Mucosa of rectum (tissue), 2 donors: ENCODE measurements at regions not wholly inside any gene's neighbourhood (a gene's known extent, or its start where the extent isn't known, plus 50 kb on each side); places are given as distances from the start of the nearest gene placed in this dataset.

Experiments used
- H3K27ac ChIP-seq, 2 donors: one replicate each; pipeline ENCODE4 v1.7.0; 2013; ENCODE audit warnings: inconsistent platforms in 2 of 2, low read depth in 2 of 2, low read length in 2 of 2
- H3K27me3 ChIP-seq, 2 donors: one replicate each; pipeline ENCODE4 v1.7.0; 2013; ENCODE audit warnings: low read length in 2 of 2; ENCODE audit not compliant: control insufficient read depth in 2 of 2, insufficient read depth in 2 of 2
- H3K36me3 ChIP-seq, 2 donors: one replicate each; pipeline ENCODE4 v1.7.0; 2013; ENCODE audit warnings: low read length in 2 of 2; ENCODE audit not compliant: control insufficient read depth in 2 of 2, insufficient read depth in 2 of 2
- H3K4me1 ChIP-seq, 2 donors: one replicate each; pipeline ENCODE4 v1.7.0; 2013; ENCODE audit warnings: low read length in 2 of 2, mild to moderate bottlenecking in 1 of 2; ENCODE audit not compliant: control insufficient read depth in 2 of 2, insufficient read depth in 2 of 2
- H3K4me3 ChIP-seq, 2 donors: one replicate each; pipeline ENCODE4 v1.7.0; 2013; ENCODE audit warnings: low read length in 2 of 2
- H3K9ac ChIP-seq, 2 donors: one replicate each; pipeline ENCODE4 v1.7.0; 2013; ENCODE audit warnings: low read length in 2 of 2, low read depth in 1 of 2, mild to moderate bottlenecking in 1 of 2
- H3K9me3 ChIP-seq, 2 donors: one replicate each; pipeline ENCODE4 v1.7.0; 2013; ENCODE audit warnings: low read length in 2 of 2; ENCODE audit not compliant: control insufficient read depth in 2 of 2
- donor health status: healthy.
- donor health status: Normal muscosa, but diverticular disease.

DNA sequence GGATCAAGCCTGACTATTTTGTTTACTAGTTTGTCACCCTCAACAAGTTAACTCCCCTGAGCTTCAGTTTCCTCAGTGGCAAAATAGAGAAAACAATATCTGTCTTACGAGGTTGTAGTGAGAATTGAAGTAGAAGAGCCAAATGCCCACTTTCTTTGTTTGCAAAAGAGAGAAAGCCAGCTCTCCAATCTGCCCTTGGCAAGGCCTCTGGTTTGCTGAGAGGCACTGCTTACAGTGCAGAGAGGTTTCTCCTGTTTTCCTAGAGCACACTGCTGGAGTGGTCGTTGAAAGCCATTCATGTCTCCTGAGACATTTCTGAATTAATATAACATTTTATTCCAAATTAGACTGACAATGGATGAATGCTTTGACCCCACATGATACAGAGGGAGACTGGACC is 260.5 kb upstream of the IGF1R start:
- Histone ChIP-seq H3K27ac (no peak overlapping the region), H3K9me3 (no peaks in the 10 kb centered on the region), H3K27me3 (peaks cover 0 to 2% of the 10 kb centered on the region in 2 donors), H3K4me3 (no peak overlapping the region), H3K36me3 (no peaks in the 10 kb centered on the region), H3K9ac (no peak overlapping the region), H3K4me1 (no peaks in the 10 kb centered on the region)

DNA sequence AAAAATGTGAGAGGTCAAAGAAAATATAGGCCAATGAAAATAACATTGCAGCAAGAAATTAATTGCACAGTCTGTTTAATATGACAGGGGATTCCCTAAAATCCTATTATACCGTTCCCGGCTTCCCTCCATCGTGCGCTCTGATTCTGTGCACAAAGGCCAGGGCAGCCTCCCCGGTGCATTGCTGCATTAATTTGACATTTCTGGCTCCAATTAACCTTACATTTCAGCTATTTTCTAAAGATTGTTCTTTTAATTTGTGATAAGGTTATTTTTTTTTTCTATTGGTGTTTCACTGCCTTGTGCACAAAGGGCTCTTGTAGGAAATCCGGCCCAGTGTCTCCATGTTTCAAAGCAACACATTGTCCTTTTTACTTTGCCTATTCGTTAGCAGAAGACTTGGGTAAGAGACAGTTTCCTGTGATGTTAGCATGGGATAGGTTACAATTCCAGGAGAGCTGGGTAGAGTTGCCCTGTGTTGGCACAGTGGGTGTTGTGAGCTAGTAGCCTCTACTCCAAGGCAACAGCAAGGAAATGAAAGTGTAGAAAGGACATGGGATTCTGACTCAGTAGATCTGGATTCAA is 257.3 kb upstream of the IGF1R start:
- H3K27ac ChIP-seq: no peak overlapping the region
- H3K9ac ChIP-seq: no peak overlapping the region
- H3K9me3 ChIP-seq: no peaks in the 10 kb centered on the region
- no peak overlapping the region for H3K4me3 ChIP-seq
- H3K4me1 ChIP-seq: no peaks in the 10 kb centered on the region
- peaks cover 0 to 2% of the 10 kb centered on the region in 2 donors for H3K27me3 ChIP-seq
- H3K36me3 ChIP-seq: no peaks in the 10 kb centered on the region

DNA sequence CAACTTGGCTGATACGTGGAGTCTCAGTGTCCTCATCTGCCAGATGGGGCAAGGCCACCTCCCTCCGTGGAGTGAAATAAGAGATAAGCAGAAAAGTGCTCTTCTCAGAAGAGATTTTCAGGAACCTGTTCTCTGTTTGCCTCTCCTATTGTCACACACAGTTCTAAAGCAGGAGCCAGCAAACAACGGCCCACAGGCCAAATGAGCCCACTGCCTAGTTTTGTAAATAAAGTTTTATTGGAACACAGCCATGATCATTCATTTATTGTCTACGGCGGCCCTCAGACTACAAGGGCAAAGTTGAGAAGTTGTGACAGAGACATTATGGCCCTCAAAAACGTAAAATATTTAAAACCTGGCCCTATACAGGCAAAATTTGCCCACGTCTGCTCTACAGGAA is 256.8 kb upstream of the IGF1R start:
- Histone ChIP-seq H3K9ac (no peak overlapping the region), H3K27ac (no peak overlapping the region), H3K4me3 (no peak overlapping the region), H3K27me3 (peaks cover 0 to under 1% of the 10 kb centered on the region in 2 donors), H3K9me3 (no peaks in the 10 kb centered on the region), H3K4me1 (no peaks in the 10 kb centered on the region), H3K36me3 (no peaks in the 10 kb centered on the region)

DNA sequence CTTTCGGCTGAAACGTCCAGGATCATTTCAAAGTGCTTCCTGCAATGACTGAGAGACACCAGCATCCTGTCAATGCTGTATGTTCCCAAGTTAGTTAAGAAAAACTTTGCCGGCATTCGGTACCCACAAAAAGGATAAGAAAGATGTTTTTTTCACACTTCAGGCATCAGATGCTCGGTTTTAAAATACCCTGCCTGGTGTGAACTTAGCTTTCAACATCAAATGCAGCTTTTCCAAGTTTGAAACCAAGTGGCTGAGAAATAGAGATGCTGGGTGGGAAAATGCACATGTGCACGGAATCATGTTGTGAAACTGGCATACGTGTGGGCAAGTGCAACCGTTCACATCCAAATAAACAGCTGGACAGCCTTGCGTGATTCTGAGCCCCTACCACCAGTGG is 254.9 kb upstream of the IGF1R start:
- Histone ChIP-seq H3K4me1 (no peaks in the 10 kb centered on the region), H3K9me3 (no peaks in the 10 kb centered on the region), H3K27ac (no peak overlapping the region), H3K9ac (no peak overlapping the region), H3K4me3 (no peak overlapping the region), H3K36me3 (no peaks in the 10 kb centered on the region), H3K27me3 (peaks cover 0 to under 1% of the 10 kb centered on the region in 2 donors)

DNA sequence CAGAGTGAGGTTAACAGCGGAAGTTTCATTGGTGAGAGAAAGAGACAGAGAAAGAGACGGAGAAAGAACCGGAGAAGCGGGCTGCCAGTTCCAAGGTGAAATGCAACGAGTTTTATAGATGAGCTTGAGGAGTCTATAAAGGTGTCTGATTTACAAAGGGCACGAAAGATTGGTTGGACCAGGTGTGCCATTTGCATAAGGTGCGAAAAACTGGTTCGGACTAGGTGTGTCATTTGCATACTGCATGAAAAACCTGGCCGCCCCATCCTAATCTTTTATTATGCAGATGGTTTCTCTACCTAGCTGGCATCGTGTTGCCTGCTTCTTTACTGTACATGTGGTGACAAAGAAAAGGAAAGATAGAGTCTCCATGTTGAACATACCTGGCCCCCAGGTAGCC is 253.8 kb upstream of the IGF1R start:
- Histone ChIP-seq H3K4me1 (no peaks in the 10 kb centered on the region), H3K9me3 (no peaks in the 10 kb centered on the region), H3K36me3 (no peaks in the 10 kb centered on the region), H3K4me3 (no peak overlapping the region), H3K9ac (no peak overlapping the region), H3K27me3 (peaks cover 0 to 4% of the 10 kb centered on the region in 2 donors), H3K27ac (no peak overlapping the region)

DNA sequence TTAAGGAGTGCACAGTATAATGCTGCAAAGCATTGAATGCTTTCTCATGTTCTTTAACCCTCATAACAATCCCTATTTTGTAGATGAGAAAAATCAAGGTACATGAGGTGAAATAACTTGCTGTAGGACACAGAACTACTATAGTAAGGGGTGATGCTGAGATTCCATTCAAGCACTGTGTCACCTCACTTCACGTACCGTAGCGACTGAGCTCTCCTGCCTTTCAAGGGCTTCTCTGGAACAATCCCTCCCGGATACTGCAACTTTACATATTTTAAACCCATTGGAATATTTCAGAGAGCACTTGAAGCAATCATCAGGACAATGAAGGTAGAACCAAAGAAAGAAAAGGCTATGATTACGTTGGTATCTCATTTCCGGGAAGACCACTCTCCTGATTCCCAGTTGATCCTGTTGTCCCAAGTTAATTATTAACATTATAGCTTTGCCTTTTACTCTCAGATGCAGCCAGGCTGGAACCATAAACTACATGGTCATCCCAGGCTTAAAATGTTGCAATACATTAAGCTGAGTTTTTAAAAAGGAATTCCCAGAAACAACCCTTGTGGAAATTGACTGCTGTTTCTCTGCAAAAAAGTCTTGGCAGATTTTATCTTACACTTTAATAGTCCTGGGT is 252.2 kb upstream of the IGF1R start:
- Histone ChIP-seq H3K27ac (no peak overlapping the region), H3K9me3 (no peaks in the 10 kb centered on the region), H3K4me3 (no peak overlapping the region), H3K4me1 (no peaks in the 10 kb centered on the region), H3K9ac (no peak overlapping the region), H3K36me3 (no peaks in the 10 kb centered on the region), H3K27me3 (peaks cover 0 to 4% of the 10 kb centered on the region in 2 donors)

DNA sequence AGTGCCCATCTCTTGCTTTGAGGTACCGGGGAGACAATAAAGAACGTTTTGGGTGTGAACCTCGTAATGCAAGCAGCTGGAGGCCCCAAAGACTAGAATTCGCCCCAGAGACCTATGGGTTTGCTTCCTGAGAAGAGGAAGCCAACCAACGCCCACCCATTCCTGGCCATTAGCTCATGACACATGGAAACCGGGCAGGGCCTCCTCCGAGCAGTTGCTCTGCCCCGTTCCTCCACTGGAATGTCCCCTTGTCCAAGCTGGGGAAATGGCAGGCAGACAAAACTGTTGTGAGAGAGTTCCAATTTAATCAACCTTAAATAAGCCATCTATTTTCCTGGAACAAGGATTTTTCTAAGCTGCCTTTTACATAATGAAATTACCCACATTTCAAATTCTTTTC is 250.9 kb upstream of the IGF1R start:
- Histone ChIP-seq H3K27me3 (peaks cover 0 to 4% of the 10 kb centered on the region in 2 donors), H3K36me3 (no peaks in the 10 kb centered on the region), H3K27ac (no peak overlapping the region), H3K9ac (no peak overlapping the region), H3K4me1 (no peaks in the 10 kb centered on the region), H3K4me3 (no peak overlapping the region), H3K9me3 (no peaks in the 10 kb centered on the region)

DNA sequence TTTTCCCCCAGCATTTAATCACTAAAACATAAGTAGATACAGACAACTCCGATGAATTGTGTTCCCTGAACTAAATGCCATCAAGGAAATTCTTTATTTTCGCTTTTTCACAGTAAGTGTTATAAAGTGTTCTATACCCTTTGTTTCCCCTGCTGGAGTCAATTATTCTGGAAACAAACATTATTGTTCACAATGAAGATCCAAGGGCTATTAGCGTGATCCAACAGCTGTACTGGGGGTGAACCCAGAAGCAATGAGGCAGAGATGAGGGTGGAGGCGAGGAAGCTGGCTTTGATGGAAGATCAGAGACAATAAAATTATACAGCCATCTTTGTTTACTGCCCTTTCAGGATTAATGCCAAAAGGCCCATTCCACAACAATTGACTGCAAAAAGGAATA is 250.3 kb upstream of the IGF1R start:
- no peaks in the 10 kb centered on the region for H3K36me3 ChIP-seq
- no peaks in the 10 kb centered on the region for H3K4me1 ChIP-seq
- H3K4me3 ChIP-seq: no peak overlapping the region
- peaks cover 0 to 4% of the 10 kb centered on the region in 2 donors for H3K27me3 ChIP-seq
- H3K27ac ChIP-seq: no peak overlapping the region
- no peak overlapping the region for H3K9ac ChIP-seq
- no peaks in the 10 kb centered on the region for H3K9me3 ChIP-seq

DNA sequence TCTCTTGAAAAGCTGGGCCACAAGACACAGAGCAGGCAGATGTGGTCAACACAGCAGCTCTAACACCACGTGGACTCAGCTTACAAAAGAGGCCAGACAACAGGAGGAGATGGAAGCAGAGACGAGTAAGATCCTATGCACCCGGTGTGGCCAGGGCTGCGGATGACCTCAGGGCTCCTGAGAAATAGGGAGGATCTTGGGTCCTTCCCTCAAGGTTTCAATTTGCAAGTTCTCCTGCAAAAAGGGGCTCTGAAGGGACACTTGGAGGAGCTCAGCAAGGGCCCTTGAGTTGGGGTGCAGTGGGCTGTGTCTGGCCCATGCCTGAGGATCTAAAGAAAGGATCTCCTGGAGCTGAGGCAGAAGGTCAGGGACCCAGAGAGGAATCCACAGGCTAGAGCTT is 249.5 kb upstream of the IGF1R start:
- H3K36me3 ChIP-seq: no peaks in the 10 kb centered on the region
- H3K9ac ChIP-seq: no peak overlapping the region
- H3K9me3 ChIP-seq: no peaks in the 10 kb centered on the region
- no peak overlapping the region for H3K4me3 ChIP-seq
- no peak overlapping the region for H3K27ac ChIP-seq
- no peaks in the 10 kb centered on the region for H3K4me1 ChIP-seq
- H3K27me3 ChIP-seq: peaks cover 0 to 4% of the 10 kb centered on the region in 2 donors

DNA sequence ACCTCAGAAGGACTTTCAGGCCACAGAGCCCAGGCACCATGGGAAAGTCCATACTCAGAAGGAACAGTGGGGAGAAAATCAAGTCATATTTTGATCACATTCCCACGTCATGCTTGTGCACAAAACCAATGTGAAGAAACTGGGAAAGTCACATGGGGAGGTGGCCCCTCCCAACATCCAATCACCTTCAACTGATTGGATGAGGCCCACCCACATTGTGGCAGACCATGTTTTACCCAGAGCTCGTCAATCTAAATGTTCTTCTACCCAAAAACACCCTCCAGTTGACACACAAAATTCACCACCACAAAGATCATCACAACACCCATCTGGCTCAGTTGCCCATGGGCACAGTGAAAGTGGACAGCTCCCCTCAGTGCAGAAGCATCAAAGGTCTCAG is 248.2 kb upstream of the IGF1R start:
- peaks cover 0 to 4% of the 10 kb centered on the region in 2 donors for H3K27me3 ChIP-seq
- no peaks in the 10 kb centered on the region for H3K36me3 ChIP-seq
- no peak overlapping the region for H3K9ac ChIP-seq
- H3K4me1 ChIP-seq: no peaks in the 10 kb centered on the region
- no peak overlapping the region for H3K4me3 ChIP-seq
- H3K27ac ChIP-seq: no peak overlapping the region
- no peaks in the 10 kb centered on the region for H3K9me3 ChIP-seq
